ENCODE measurements at regions not wholly inside any gene's neighbourhood (a gene's known extent, or its start where the extent isn't known, plus 50 kb on each side); places are given as distances from the start of the nearest gene placed in this dataset.
"Not testable (repeated sequence)": the region's sequence is repeated elsewhere in the genome, so short reads cannot be mapped to it uniquely, and the experiment has no call there.

GRCh38 chr2:16430846-16431245 lies 234.8 kb downstream of the CYRIA start:
- no peak overlapping the region for H3K27ac ChIP-seq
- TF ChIP-seq CTCF (IDR thresholded peaks at IDR 0.05) = no peak
- no peak for TF ChIP-seq ZFX (IDR thresholded peaks at IDR 0.05; ENCODE audit: borderline replicate concordance)

GRCh38 chr2:16429431-16430145 lies 236.0 kb downstream of the CYRIA start:
- TF ChIP-seq ZFX (IDR thresholded peaks at IDR 0.05; ENCODE audit: borderline replicate concordance) (no peak), CTCF (IDR thresholded peaks at IDR 0.05) (no peak)

GRCh38 chr2:16429002-16429401 lies 236.6 kb downstream of the CYRIA start:
- no peak overlapping the region for H3K27ac ChIP-seq
- TF ChIP-seq ZFX (IDR thresholded peaks at IDR 0.05; ENCODE audit: borderline replicate concordance) (no peak), CTCF (IDR thresholded peaks at IDR 0.05) (no peak)

More at GRCh38 chr2:16429431-16430145, 236.0 kb downstream of the CYRIA start:
- H3K27ac ChIP-seq = no peak overlapping the region

- H3K27ac ChIP-seq = no peak overlapping the region
- TF ChIP-seq CTCF (IDR thresholded peaks at IDR 0.05) = no peak
These were observed 239.9 kb downstream of the CYRIA start for GRCh38 chr2:16425462-16426336.

GRCh38 chr2:16420421-16420820 lies 245.2 kb downstream of the CYRIA start:
- TF ChIP-seq ZFX (IDR thresholded peaks at IDR 0.05; ENCODE audit: borderline replicate concordance) (no peak), CTCF (IDR thresholded peaks at IDR 0.05) (no peak)
- no peak overlapping the region for H3K27ac ChIP-seq

GRCh38 chr2:16417726-16418125 lies 247.9 kb downstream of the CYRIA start:
- H3K27ac ChIP-seq = no peak overlapping the region
- TF ChIP-seq ZFX (IDR thresholded peaks at IDR 0.05; ENCODE audit: borderline replicate concordance) = no peak
- TF ChIP-seq CTCF (IDR thresholded peaks at IDR 0.05) = no peak

- TF ChIP-seq CTCF (IDR thresholded peaks at IDR 0.05) (no peak), ZFX (IDR thresholded peaks at IDR 0.05; ENCODE audit: borderline replicate concordance) (no peak)
- H3K27ac ChIP-seq = no peak overlapping the region
These were observed 249.0 kb downstream of the CYRIA start for GRCh38 chr2:16416651-16417050.

GRCh38 chr2:16415861-16416260 lies 249.8 kb downstream of the CYRIA start:
- not testable (repeated sequence) for H3K27ac ChIP-seq

Data from 22Rv1 (cell line).